Upper lobe of left lung (tissue), 4 donors: ENCODE measurements at regions not wholly inside any gene's neighbourhood (a gene's known extent, or its start where the extent isn't known, plus 50 kb on each side); places are given as distances from the start of the nearest gene placed in this dataset.

Experiments
- CTCF ChIP-seq, 6 experiments: fragments of 450-650 bp in 4 of 6; fragments of 200-600 bp in 2 of 6; sonication (generic) in 2 of 6; IDR thresholded peaks; one replicate each; pipeline ENCODE4 v1.5.1; 2016 to 2019; ENCODE audit warnings: antibody characterized with exemption in 6 of 6
- POLR2A ChIP-seq, 4 donors: fragments of 450-650 bp; IDR thresholded peaks; one replicate each; pipeline ENCODE4 v1.5.1; 2016 to 2017; ENCODE audit warnings: antibody characterized with exemption in 4 of 4, mild to moderate bottlenecking in 2 of 4

DNA sequence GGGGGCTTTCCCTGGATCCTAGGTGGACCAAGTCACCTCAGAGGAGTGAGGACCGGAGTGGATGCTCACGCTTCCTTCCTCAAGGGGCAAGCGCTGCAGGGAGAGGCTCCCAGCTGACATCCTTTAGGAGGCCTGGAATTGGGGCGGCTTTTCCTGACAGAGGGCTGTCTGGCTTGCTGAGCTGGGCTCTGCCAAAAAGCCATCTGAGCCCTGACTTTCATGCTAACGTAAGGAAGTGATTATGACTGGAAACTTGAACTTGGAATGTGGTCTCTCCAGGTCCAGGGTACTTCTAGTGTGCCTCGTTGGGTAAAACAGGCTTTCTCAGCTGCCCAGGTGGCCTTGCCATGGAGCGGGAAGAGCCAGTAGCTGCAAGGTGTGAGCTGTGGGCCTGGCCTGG, 268.3 kb upstream of the SPRED2 start:
- no peak for TF ChIP-seq POLR2A (IDR thresholded peaks at IDR 0.05)
- TF ChIP-seq CTCF (IDR thresholded peaks at IDR 0.05) = no peak
